ENCODE measurements at regions not wholly inside any gene's neighbourhood (a gene's known extent, or its start where the extent isn't known, plus 50 kb on each side); places are given as distances from the start of the nearest gene placed in this dataset.

DNA sequence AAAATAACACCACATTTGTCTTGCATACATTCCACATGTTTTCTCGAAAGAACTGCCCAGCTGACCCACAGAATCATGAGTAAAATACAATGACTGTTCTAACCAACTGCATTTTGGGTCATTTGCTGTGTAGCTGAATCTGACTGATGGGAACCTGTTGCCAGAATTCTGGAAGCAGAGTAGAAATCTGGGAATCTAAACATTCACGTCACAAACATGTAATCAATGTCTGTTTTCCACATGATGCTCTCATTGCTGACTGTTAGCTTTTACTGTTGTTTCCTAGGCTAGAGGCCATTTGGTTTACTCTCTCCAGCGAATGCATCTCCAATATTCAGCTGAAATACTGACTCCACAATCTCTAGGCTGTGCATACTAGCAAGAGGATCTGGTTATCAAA, 710.1 kb downstream of the KCNJ2 start:
- no peaks in the 10 kb centered on the region for H3K9me3 Mint-ChIP-seq (ENCODE audit: unreplicated experiment)
- TF ChIP-seq, protein P1, sequence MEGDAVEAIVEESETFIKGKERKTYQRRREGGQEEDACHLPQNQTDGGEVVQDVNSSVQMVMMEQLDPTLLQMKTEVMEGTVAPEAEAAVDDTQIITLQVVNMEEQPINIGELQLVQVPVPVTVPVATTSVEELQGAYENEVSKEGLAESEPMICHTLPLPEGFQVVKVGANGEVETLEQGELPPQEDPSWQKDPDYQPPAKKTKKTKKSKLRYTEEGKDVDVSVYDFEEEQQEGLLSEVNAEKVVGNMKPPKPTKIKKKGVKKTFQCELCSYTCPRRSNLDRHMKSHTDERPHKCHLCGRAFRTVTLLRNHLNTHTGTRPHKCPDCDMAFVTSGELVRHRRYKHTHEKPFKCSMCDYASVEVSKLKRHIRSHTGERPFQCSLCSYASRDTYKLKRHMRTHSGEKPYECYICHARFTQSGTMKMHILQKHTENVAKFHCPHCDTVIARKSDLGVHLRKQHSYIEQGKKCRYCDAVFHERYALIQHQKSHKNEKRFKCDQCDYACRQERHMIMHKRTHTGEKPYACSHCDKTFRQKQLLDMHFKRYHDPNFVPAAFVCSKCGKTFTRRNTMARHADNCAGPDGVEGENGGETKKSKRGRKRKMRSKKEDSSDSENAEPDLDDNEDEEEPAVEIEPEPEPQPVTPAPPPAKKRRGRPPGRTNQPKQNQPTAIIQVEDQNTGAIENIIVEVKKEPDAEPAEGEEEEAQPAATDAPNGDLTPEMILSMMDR (IDR thresholded peaks at IDR 0.05; ENCODE audit: partially characterized antibody, unreplicated experiment), result no peak
- no peaks in the 10 kb centered on the region for H3K27me3 Mint-ChIP-seq (ENCODE audit: unreplicated experiment)
- peaks cover 2% of the 10 kb centered on the region for H3K4me1 Mint-ChIP-seq (ENCODE audit: low read depth, unreplicated experiment)
- H3K4me3 Mint-ChIP-seq (ENCODE audit: unreplicated experiment), result no peak overlapping the region
- no peak for DNase-seq
- no peaks in the 10 kb centered on the region for H3K36me3 Mint-ChIP-seq (ENCODE audit: unreplicated experiment)
- H3K27ac Mint-ChIP-seq (ENCODE audit: unreplicated experiment), result no peak overlapping the region

DNA sequence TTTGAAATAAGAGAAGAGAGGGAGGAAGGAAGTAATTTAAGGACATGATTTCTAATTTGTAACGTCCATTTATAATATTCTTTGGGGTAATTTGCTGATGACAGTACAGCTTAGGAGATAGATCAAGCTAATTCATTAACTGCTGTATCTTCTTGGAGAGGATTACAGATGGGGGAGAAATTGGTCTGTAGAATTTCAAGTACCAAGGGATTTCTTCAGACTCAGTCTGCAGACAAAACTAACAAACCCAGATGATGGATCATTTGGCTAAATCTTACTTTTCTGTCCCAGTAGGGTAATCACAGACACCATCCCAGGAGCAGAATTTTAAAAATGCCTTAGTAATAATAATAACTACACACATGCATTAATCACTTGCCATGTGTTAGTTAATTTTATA, 711.8 kb downstream of the KCNJ2 start:
- Mint-ChIP-seq H3K4me3 (ENCODE audit: unreplicated experiment) (no peak overlapping the region), H3K27me3 (ENCODE audit: unreplicated experiment) (no peaks in the 10 kb centered on the region), H3K9me3 (ENCODE audit: unreplicated experiment) (no peaks in the 10 kb centered on the region), H3K4me1 (ENCODE audit: low read depth, unreplicated experiment) (peaks cover 2% of the 10 kb centered on the region), H3K27ac (ENCODE audit: unreplicated experiment) (no peak overlapping the region), H3K36me3 (ENCODE audit: unreplicated experiment) (no peaks in the 10 kb centered on the region)
- DNase-seq, result no peak
- TF ChIP-seq, protein P1 (IDR thresholded peaks at IDR 0.05; ENCODE audit: partially characterized antibody, unreplicated experiment), result no peak

DNA sequence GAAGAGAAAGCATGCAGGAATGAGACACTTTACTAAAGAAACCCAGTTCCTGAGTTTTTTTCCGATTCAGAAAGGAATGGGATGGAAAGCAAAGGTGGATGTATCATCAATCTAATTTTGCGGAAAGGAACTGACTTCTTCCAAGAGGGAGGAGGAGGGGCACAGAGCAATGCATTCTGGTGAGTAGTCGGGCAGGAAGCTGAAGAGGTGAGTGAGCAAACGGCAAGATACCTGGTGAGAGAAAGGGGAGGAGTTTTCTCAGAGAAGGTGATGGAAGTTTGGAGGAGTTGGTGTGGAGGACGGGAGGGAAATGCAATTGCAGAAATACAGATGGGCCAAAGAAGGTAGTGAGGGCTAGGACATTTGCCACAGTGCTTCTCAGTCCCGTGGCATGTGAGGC, 713.2 kb downstream of the KCNJ2 start:
- no peak overlapping the region for H3K27ac Mint-ChIP-seq (ENCODE audit: unreplicated experiment)
- no peaks in the 10 kb centered on the region for H3K9me3 Mint-ChIP-seq (ENCODE audit: unreplicated experiment)
- H3K36me3 Mint-ChIP-seq (ENCODE audit: unreplicated experiment), result no peaks in the 10 kb centered on the region
- TF ChIP-seq, protein P1 (IDR thresholded peaks at IDR 0.05; ENCODE audit: partially characterized antibody, unreplicated experiment), result no peak
- H3K4me1 Mint-ChIP-seq (ENCODE audit: low read depth, unreplicated experiment), result peaks cover 2% of the 10 kb centered on the region
- DNase-seq, result no peak
- no peaks in the 10 kb centered on the region for H3K27me3 Mint-ChIP-seq (ENCODE audit: unreplicated experiment)
- no peak overlapping the region for H3K4me3 Mint-ChIP-seq (ENCODE audit: unreplicated experiment)

DNA sequence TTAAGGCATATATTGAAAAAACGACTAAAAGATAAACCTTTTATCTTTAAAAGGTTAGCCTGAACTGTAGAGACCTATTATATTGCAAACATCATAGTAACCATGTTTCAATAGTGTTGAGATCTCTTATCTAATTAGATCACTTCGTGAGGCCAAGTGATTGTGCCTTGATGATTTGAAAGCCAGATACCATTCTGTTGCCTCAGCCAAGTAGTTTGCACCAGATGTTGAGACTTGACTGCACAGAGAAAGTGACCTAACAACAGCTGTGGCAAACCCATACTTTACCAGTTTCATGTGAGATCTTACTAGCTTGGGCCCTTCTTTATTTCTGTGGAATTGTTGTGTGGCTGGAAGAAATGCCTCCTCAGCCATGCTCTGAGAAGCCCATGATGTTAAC, 717.3 kb downstream of the KCNJ2 start:
- Mint-ChIP-seq H3K27me3 (ENCODE audit: unreplicated experiment) (no peaks in the 10 kb centered on the region), H3K9me3 (ENCODE audit: unreplicated experiment) (no peaks in the 10 kb centered on the region), H3K27ac (ENCODE audit: unreplicated experiment) (no peak overlapping the region), H3K4me3 (ENCODE audit: unreplicated experiment) (no peak overlapping the region), H3K4me1 (ENCODE audit: low read depth, unreplicated experiment) (no peaks in the 10 kb centered on the region), H3K36me3 (ENCODE audit: unreplicated experiment) (no peaks in the 10 kb centered on the region)
- no peak for DNase-seq
- TF ChIP-seq, protein P1 (IDR thresholded peaks at IDR 0.05; ENCODE audit: partially characterized antibody, unreplicated experiment), result no peak

DNA sequence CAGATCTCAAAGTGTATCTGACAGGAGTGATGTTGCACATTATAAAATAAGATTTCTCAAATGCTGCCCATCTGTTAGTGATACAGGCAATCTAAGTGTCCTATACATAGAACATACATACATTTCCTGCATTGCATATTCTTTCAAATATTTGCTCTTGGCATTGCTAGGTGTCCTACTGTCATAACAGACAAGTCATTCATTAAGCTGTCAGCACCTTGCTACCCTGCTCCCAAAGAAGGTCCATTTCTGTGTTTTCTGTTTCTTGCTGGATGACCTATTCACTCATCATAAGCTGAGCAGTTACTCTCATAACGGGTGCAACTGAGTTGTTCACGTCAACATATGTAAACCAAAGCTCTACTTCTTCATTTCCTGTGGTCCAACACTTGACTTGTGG, 719.0 kb downstream of the KCNJ2 start:
- no peak for DNase-seq
- Mint-ChIP-seq H3K9me3 (ENCODE audit: unreplicated experiment) (no peaks in the 10 kb centered on the region), H3K27ac (ENCODE audit: unreplicated experiment) (no peak overlapping the region), H3K36me3 (ENCODE audit: unreplicated experiment) (no peaks in the 10 kb centered on the region), H3K4me1 (ENCODE audit: low read depth, unreplicated experiment) (no peaks in the 10 kb centered on the region), H3K27me3 (ENCODE audit: unreplicated experiment) (no peaks in the 10 kb centered on the region), H3K4me3 (ENCODE audit: unreplicated experiment) (no peak overlapping the region)
- TF ChIP-seq, protein P1 (IDR thresholded peaks at IDR 0.05; ENCODE audit: partially characterized antibody, unreplicated experiment), result no peak

Data from glutamatergic neuron (in vitro differentiated cells).